GM06990 (cell line): ENCODE measurements at regions not wholly inside any gene's neighbourhood (a gene's known extent, or its start where the extent isn't known, plus 50 kb on each side); places are given as distances from the start of the nearest gene placed in this dataset.

Experiments used
- DNase-seq: peaks from one replicate; pipeline ENCODE4 v3.0.0-alpha.2; 2011; ENCODE audit not compliant: insufficient read length; ENCODE audit errors: extremely low read depth
- H3K27me3 ChIP-seq: replicated peaks from 2 replicates; pipeline ENCODE4 v1.6.0; 2011; ENCODE audit warnings: low read length; ENCODE audit not compliant: control insufficient read depth, insufficient read depth
- H3K36me3 ChIP-seq: 2 replicates; pipeline ENCODE4 v1.5.1; 2011; ENCODE audit warnings: low read length; ENCODE audit not compliant: control insufficient read depth, insufficient read depth
- H3K4me3 ChIP-seq: replicated peaks from 2 replicates; pipeline ENCODE4 v1.5.1; 2011; ENCODE audit warnings: low read depth, mild to moderate bottlenecking, control low read depth, low read length
- TF ChIP-seq, protein P1 (sequence below): IDR thresholded peaks from 2 replicates; pipeline ENCODE4 v1.5.1; 2011; ENCODE audit warnings: low read length, control low read depth, mild to moderate bottlenecking, inconsistent platforms; ENCODE audit not compliant: insufficient read depth, poor library complexity, severe bottlenecking

DNA sequence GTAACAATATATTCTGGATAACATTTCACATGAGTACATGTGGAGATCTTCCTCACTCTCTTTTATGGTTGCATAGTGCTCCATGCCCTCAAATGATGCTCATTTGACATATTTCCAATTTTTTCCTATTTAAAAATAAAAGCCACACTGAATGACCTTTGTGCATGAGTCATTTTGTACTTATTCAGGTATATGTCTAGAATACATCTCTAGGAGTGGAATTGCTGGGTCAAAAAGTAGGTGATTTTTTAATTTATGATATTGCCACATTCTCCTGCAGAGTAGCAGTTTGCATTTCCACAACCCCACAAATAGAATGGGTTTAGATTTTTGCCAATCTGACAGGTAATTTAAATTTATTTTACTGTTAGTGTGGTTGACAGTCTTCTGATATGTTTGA lies 104.8 kb downstream of the RPAP3 start:
- Histone ChIP-seq H3K27me3 (no peaks in the 10 kb centered on the region), H3K36me3 (no peaks in the 10 kb centered on the region), H3K4me3 (no peak overlapping the region)
- no peak for DNase-seq
- TF ChIP-seq, protein P1, sequence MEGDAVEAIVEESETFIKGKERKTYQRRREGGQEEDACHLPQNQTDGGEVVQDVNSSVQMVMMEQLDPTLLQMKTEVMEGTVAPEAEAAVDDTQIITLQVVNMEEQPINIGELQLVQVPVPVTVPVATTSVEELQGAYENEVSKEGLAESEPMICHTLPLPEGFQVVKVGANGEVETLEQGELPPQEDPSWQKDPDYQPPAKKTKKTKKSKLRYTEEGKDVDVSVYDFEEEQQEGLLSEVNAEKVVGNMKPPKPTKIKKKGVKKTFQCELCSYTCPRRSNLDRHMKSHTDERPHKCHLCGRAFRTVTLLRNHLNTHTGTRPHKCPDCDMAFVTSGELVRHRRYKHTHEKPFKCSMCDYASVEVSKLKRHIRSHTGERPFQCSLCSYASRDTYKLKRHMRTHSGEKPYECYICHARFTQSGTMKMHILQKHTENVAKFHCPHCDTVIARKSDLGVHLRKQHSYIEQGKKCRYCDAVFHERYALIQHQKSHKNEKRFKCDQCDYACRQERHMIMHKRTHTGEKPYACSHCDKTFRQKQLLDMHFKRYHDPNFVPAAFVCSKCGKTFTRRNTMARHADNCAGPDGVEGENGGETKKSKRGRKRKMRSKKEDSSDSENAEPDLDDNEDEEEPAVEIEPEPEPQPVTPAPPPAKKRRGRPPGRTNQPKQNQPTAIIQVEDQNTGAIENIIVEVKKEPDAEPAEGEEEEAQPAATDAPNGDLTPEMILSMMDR, result no peak

DNA sequence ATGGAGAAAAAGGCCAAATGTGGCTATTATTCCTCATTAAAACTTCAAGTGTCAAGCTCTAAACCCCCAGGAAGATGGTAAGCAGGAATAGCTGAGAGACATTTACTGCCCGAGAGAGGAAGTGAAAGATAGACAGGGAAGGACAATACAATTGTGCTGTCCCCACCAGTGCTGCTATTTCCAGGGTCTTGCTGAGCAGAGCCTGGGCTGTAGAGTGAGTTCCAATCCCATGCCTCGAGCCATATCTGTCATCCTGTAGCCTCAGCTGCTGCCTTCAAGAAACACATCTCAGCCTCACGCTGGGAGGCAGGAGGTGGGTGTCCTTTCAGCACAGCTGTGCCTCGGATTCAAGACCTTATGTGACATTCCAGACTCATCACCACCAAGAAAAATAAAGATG lies 114.0 kb downstream of the RPAP3 start:
- Histone ChIP-seq H3K36me3 (no peaks in the 10 kb centered on the region), H3K4me3 (no peak overlapping the region), H3K27me3 (no peaks in the 10 kb centered on the region)
- TF ChIP-seq, protein P1, result no peak
- no peak for DNase-seq

DNA sequence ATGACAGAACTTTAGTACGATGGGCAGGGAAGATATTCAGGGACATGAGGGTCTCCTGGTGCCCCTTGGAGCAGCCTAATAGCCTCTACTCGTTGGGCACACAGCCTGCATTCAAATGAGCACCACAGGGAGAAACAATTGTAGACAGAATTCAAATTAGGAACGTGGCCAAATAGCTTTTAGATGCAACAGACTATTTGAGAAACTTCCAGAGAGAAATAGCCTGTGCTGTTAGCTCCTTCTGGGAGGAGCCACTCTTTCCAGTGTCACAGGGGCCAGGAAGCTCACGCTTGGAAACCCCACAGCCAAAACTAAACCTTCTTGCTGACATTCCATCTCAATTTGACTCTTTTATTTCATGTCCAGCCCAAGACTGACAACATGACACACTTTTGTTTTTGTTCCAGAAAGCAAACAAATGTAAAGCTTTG lies 114.5 kb downstream of the RPAP3 start:
- no peak overlapping the region for H3K4me3 ChIP-seq
- TF ChIP-seq, protein P1, result no peak
- DNase-seq, result no peak
- no peaks in the 10 kb centered on the region for H3K36me3 ChIP-seq
- no peaks in the 10 kb centered on the region for H3K27me3 ChIP-seq

DNA sequence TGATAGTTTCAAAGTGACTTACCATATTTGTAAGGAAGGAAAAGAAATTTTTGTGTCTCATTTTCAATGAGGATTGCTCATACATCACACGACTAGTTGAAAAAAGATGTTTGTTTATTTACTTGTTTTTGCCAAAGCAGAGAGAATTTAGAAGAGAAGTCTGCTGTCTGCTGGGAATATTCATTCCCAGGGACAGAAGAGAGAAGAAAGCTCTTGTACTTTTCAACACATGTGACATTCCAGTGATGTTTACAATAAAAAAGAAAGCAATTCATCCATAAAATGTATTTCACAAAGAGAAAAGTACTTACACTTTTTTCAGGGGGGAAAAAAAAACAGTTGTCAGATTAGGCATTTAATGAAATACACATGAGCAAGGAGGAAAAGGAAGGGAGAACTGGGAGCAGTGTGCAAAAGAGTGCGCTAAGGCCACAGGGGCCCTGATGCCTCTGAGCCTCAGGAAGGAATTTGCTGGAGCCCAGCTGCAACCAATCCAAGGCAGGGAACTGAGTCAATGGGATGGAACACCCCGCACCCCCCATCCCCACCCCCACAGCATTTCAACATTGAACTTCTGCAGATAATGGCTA lies 115.0 kb downstream of the RPAP3 start:
- no peak for DNase-seq
- H3K27me3 ChIP-seq, result no peaks in the 10 kb centered on the region
- H3K36me3 ChIP-seq, result no peaks in the 10 kb centered on the region
- no peak overlapping the region for H3K4me3 ChIP-seq
- TF ChIP-seq, protein P1, result no peak

DNA sequence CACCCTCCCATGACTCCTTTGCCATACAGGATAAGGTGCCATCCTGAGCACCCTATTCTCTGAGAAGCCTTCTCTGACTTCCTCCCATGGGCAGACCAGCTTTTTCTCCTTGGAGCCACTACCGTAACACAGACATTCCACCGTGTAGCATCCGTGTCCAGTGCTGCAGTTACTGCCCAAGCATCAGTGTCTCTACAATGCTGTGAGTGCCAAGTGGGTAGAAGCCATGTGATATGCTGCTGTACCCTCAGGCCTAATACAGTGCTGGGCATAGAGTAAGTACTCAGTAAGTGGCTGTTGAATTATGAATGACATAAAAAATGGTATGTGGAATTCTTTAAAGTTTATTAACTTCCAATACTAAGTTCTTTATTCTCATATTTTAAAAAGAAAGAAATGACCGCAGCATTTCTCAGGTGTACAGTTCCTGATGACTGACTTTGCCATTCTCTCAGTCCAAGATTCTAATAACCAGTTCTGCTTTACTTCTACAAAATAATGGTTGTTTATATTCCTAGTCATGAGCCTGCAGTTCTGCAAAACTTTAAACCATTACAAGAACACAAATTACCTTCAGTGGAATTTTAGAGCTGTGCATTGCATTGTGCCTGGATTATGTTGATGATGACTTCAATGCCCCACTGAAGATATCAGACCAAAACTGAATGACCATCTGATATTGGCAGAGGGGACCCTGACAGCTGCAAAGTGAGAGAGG lies 118.7 kb downstream of the RPAP3 start:
- H3K4me3 ChIP-seq, result no peak overlapping the region
- H3K27me3 ChIP-seq, result no peaks in the 10 kb centered on the region
- H3K36me3 ChIP-seq, result no peaks in the 10 kb centered on the region
- TF ChIP-seq, protein P1, result no peak
- no peak for DNase-seq

DNA sequence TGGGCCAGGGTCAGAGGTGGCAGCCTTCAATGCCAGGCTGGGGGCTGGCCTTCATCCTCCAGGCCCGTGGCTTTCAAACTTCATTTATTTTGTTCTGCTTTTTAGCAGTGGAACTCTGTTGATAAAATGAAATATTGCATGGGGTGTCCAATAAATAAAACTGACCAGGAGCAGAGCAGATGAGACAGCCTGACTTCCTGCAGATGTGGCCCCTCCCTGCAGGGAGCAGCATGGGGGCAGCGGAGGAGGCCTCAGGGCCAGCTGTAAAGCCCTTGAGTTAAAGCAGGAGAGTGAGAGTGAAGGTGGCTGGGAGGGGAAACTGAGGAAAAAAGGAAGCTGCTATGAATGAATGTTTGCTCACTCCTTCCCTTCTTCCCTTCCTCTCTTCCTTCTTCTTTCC lies 120.3 kb downstream of the RPAP3 start:
- no peak for DNase-seq
- TF ChIP-seq, protein P1, result no peak

More for the DNA sequence above, 120.3 kb downstream of the RPAP3 start:
- H3K27me3 ChIP-seq, result no peaks in the 10 kb centered on the region
- no peak overlapping the region for H3K4me3 ChIP-seq
- no peaks in the 10 kb centered on the region for H3K36me3 ChIP-seq
